WTC11 (cell line): ENCODE measurements at regions not wholly inside any gene's neighbourhood (a gene's known extent, or its start where the extent isn't known, plus 50 kb on each side); places are given as distances from the start of the nearest gene placed in this dataset.

ENCODE experiments used
- CBFB ChIP-seq: sonication (generic); formaldehyde crosslinking; IDR thresholded peaks from 2 replicates; pipeline ENCODE4 v1.8.1; 2022; ENCODE audit warnings: mild to moderate bottlenecking, low read depth, missing genetic modification reagents
- CTCF ChIP-seq: fragments of 200-600 bp; IDR thresholded peaks from 2 replicates; pipeline ENCODE4 v1.8.0; 2022; ENCODE audit warnings: antibody characterized with exemption
- IRF1 ChIP-seq: sonication (generic); formaldehyde crosslinking; IDR thresholded peaks from 2 replicates; pipeline ENCODE4 v1.8.0; 2023; ENCODE audit warnings: missing genetic modification reagents
- NFE2L1 ChIP-seq: sonication (generic); formaldehyde crosslinking; IDR thresholded peaks from 2 replicates; pipeline ENCODE4 v1.8.1; 2023; ENCODE audit warnings: missing genetic modification reagents
- NFYB ChIP-seq: sonication (generic); formaldehyde crosslinking; conservative IDR thresholded peaks from 2 replicates; pipeline ENCODE4 v1.8.0; 2022; ENCODE audit warnings: low read depth, missing genetic modification reagents
- PREB ChIP-seq: sonication (generic); formaldehyde crosslinking; IDR thresholded peaks from 2 replicates; pipeline ENCODE4 v1.8.1; 2022; ENCODE audit warnings: mild to moderate bottlenecking, missing genetic modification reagents, moderate library complexity, borderline replicate concordance
- SP1 ChIP-seq: sonication (generic); formaldehyde crosslinking; conservative IDR thresholded peaks from 2 replicates; pipeline ENCODE4 v1.8.1; 2022; ENCODE audit warnings: missing genetic modification reagents
- USF2 ChIP-seq: sonication (generic); formaldehyde crosslinking; IDR thresholded peaks from 2 replicates; pipeline ENCODE4 v1.8.1; 2023; ENCODE audit warnings: mild to moderate bottlenecking, missing genetic modification reagents, moderate library complexity
- ZNF138 ChIP-seq: sonication (generic); formaldehyde crosslinking; conservative IDR thresholded peaks from 2 replicates; pipeline ENCODE4 v1.8.1; 2022; ENCODE audit warnings: mild to moderate bottlenecking, moderate library complexity, missing genetic modification reagents

- TF ChIP-seq CBFB (CRISPR knock-in tag) = no peak
- TF ChIP-seq CTCF = no peak
- no peak for TF ChIP-seq NFE2L1 (CRISPR knock-in tag)
- no peak for TF ChIP-seq SP1
- TF ChIP-seq NFYB (CRISPR knock-in tag) = no peak
- TF ChIP-seq USF2 = no peak
- TF ChIP-seq PREB (CRISPR knock-in tag) = no peak
- TF ChIP-seq IRF1 (CRISPR knock-in tag) = no peak
- TF ChIP-seq ZNF138 = no peak
Measured at GRCh38 chr9:80881940-80882339, 807.4 kb downstream of the TLE1 start.
